ENCODE measurements at regions not wholly inside any gene's neighbourhood (a gene's known extent, or its start where the extent isn't known, plus 50 kb on each side); places are given as distances from the start of the nearest gene placed in this dataset.
"Not testable (repeated sequence)": the region's sequence is repeated elsewhere in the genome, so short reads cannot be mapped to it uniquely, and the experiment has no call there.

- Mint-ChIP-seq H3K4me1 (ENCODE audit: low read depth, unreplicated experiment) (no peaks in the 10 kb centered on the region), H3K27ac (ENCODE audit: unreplicated experiment) (no peak overlapping the region), H3K27me3 (ENCODE audit: unreplicated experiment) (no peaks in the 10 kb centered on the region), H3K9me3 (ENCODE audit: unreplicated experiment) (no peaks in the 10 kb centered on the region), H3K36me3 (ENCODE audit: unreplicated experiment) (no peaks in the 10 kb centered on the region), H3K4me3 (ENCODE audit: unreplicated experiment) (no peak overlapping the region)
- DNase-seq: no peak
- TF ChIP-seq, protein P1, sequence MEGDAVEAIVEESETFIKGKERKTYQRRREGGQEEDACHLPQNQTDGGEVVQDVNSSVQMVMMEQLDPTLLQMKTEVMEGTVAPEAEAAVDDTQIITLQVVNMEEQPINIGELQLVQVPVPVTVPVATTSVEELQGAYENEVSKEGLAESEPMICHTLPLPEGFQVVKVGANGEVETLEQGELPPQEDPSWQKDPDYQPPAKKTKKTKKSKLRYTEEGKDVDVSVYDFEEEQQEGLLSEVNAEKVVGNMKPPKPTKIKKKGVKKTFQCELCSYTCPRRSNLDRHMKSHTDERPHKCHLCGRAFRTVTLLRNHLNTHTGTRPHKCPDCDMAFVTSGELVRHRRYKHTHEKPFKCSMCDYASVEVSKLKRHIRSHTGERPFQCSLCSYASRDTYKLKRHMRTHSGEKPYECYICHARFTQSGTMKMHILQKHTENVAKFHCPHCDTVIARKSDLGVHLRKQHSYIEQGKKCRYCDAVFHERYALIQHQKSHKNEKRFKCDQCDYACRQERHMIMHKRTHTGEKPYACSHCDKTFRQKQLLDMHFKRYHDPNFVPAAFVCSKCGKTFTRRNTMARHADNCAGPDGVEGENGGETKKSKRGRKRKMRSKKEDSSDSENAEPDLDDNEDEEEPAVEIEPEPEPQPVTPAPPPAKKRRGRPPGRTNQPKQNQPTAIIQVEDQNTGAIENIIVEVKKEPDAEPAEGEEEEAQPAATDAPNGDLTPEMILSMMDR (IDR thresholded peaks at IDR 0.05; ENCODE audit: partially characterized antibody, unreplicated experiment): no peak
Observed at GRCh38 chr16:59634951-59635350, 900.8 kb upstream of the GOT2 start.

DNA sequence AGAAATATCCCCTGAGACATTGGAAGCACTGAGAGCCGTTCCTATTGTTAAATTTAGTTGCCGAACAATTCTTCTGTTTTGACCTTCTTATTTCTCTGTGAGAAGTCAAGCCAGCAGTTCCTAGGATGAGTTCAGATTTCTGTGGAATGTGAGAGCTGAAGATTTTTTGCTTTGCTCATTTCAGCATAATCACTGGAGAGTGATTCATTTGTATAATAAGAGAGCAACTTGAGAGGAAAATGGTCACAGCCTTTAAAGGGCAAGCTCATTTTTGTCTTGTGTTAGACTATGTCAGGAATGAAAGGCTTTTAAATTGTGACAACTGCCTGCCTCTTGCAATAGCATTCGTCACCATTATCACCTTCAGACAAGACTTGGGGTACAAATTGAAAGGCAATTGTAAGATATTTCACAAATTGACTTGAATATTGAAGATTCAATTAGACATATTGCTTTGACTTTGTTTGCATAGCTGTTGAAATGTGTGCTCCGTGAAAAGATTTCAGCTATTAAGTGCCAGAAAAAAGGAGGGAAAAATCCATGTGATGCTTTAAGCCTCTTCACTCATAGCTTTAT, 900.0 kb upstream of the GOT2 start:
- Mint-ChIP-seq H3K27me3 (ENCODE audit: unreplicated experiment) (no peaks in the 10 kb centered on the region), H3K27ac (ENCODE audit: unreplicated experiment) (no peak overlapping the region), H3K4me3 (ENCODE audit: unreplicated experiment) (no peak overlapping the region), H3K36me3 (ENCODE audit: unreplicated experiment) (no peaks in the 10 kb centered on the region), H3K9me3 (ENCODE audit: unreplicated experiment) (no peaks in the 10 kb centered on the region), H3K4me1 (ENCODE audit: low read depth, unreplicated experiment) (no peaks in the 10 kb centered on the region)
- TF ChIP-seq, protein P1 (IDR thresholded peaks at IDR 0.05; ENCODE audit: partially characterized antibody, unreplicated experiment): no peak
- no peak for DNase-seq

DNA sequence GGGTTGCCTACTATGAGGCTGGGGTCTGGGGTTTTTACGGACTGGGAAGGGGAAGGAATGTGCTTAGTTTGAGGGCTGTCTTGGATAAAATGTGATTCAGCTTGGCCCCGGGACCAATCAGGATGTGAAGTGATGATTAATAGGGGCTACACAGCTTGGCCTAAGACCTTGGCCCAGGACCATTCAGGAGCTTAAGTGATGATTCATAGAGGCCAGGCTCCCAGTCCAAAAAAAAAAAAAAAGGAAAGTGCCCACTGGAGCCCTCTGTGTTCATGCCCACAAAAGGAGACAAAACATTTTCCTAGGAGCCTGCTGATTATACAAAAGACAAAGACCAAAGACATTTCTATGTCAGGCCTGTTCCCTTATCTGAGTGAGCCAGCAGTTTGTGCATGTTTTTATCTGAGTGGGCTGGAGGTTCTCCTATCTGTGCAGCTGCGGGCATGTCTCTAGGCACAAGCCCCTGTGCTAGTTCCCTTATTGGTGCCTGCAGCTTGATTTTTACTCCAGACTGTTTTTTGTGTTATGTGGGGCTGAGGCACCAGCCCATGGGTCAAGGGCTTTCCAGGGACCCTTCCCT, 898.2 kb upstream of the GOT2 start:
- TF ChIP-seq, protein P1 (IDR thresholded peaks at IDR 0.05; ENCODE audit: partially characterized antibody, unreplicated experiment): no peak
- no peaks in the 10 kb centered on the region for H3K4me1 Mint-ChIP-seq (ENCODE audit: low read depth, unreplicated experiment)

DNA sequence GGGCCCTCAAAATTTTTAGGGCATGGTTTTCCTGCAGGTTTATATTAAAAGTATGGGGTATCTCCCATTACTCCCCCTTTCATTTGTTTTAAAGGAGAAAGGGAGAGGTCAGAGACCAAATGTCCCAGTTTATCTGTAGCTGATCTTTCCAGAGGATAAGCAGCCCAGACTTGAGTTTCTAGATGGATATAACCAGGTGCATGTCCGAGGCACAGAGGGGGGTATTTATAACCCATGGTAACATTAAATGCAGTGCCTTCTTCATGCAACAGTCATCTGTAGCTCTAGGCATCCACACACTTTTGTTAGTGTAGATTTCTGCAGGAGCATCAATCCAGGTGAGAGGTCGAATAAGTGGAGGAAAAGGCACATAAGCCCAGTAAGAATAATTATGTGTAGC, 890.3 kb upstream of the GOT2 start:
- not testable (repeated sequence) for H3K9me3 Mint-ChIP-seq (ENCODE audit: unreplicated experiment); DNase-seq; H3K27ac Mint-ChIP-seq (ENCODE audit: unreplicated experiment); H3K27me3 Mint-ChIP-seq (ENCODE audit: unreplicated experiment); H3K36me3 Mint-ChIP-seq (ENCODE audit: unreplicated experiment); H3K4me3 Mint-ChIP-seq (ENCODE audit: unreplicated experiment); H3K4me1 Mint-ChIP-seq (ENCODE audit: low read depth, unreplicated experiment)

More for the DNA sequence above, 898.2 kb upstream of the GOT2 start:
- DNase-seq: no peak
- H3K36me3 Mint-ChIP-seq (ENCODE audit: unreplicated experiment): no peaks in the 10 kb centered on the region
- no peaks in the 10 kb centered on the region for H3K27me3 Mint-ChIP-seq (ENCODE audit: unreplicated experiment)
- H3K4me3 Mint-ChIP-seq (ENCODE audit: unreplicated experiment): no peak overlapping the region
- H3K9me3 Mint-ChIP-seq (ENCODE audit: unreplicated experiment): no peaks in the 10 kb centered on the region
- H3K27ac Mint-ChIP-seq (ENCODE audit: unreplicated experiment): no peak overlapping the region

- Mint-ChIP-seq H3K4me1 (ENCODE audit: low read depth, unreplicated experiment) (peaks cover 5% of the 10 kb centered on the region), H3K4me3 (ENCODE audit: unreplicated experiment) (no peak overlapping the region), H3K36me3 (ENCODE audit: unreplicated experiment) (no peaks in the 10 kb centered on the region), H3K27me3 (ENCODE audit: unreplicated experiment) (peaks cover 2% of the 10 kb centered on the region), H3K9me3 (ENCODE audit: unreplicated experiment) (no peaks in the 10 kb centered on the region), H3K27ac (ENCODE audit: unreplicated experiment) (no peak overlapping the region)
- TF ChIP-seq, protein P1 (IDR thresholded peaks at IDR 0.05; ENCODE audit: partially characterized antibody, unreplicated experiment): no peak
- no peak for DNase-seq
Observed at GRCh38 chr16:59614466-59615240, 880.5 kb upstream of the GOT2 start.

- not testable (repeated sequence) for H3K4me1 Mint-ChIP-seq (ENCODE audit: low read depth, unreplicated experiment); DNase-seq; H3K36me3 Mint-ChIP-seq (ENCODE audit: unreplicated experiment); H3K4me3 Mint-ChIP-seq (ENCODE audit: unreplicated experiment); H3K9me3 Mint-ChIP-seq (ENCODE audit: unreplicated experiment); H3K27me3 Mint-ChIP-seq (ENCODE audit: unreplicated experiment)
- peak overlapping the region; percentile 24 for H3K27ac Mint-ChIP-seq (ENCODE audit: unreplicated experiment)
Observed at GRCh38 chr16:59612910-59613620, 878.9 kb upstream of the GOT2 start.

Data from glutamatergic neuron (in vitro differentiated cells).